Loucy (cell line): ENCODE measurements at regions not wholly inside any gene's neighbourhood (a gene's known extent, or its start where the extent isn't known, plus 50 kb on each side); places are given as distances from the start of the nearest gene placed in this dataset.

Experiments used
- CTCF ChIP-seq: fragments of 200-600 bp; sonication (generic); conservative IDR thresholded peaks from 2 replicates; pipeline ENCODE4 v1.5.1; 2014; ENCODE audit warnings: mild to moderate bottlenecking, antibody characterized with exemption, low read length
- EZH2phosphoT487 ChIP-seq: fragments of 200-600 bp; IDR thresholded peaks from 2 replicates; pipeline ENCODE4 v1.6.1; 2018; ENCODE audit warnings: antibody characterized with exemption, mild to moderate bottlenecking, moderate library complexity, borderline replicate concordance

DNA sequence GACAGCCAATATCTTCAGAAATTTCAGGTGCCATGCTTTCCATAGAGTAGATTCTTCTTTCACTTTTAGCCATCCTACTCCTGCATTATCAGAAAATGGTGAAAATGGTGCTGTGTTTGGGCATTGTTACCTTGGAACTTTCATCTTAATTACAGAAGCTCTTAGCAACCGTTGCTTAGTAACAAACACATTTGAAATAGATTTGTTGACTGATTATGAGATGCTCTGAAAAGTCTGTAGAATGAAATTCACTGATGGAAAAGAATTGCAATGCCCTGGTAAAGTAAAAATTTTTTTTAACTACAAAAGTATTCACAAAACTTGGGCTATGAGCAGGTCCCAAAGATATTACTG lies 249.3 kb upstream of the NEBL start:
- TF ChIP-seq CTCF (no peak), EZH2phosphoT487 (no peak)
